Activated CD4-positive, alpha-beta memory T cell treated with anti-CD3 and anti-CD28 coated beads for 36 hours (primary cell): ENCODE measurements at regions not wholly inside any gene's neighbourhood (a gene's known extent, or its start where the extent isn't known, plus 50 kb on each side); places are given as distances from the start of the nearest gene placed in this dataset.

ENCODE experiments used
- CTCF ChIA-PET: fragments of 350-600 bp; sonication (Branson Sonifier 250); formaldehyde crosslinking; loops from one replicate; lab custom pipeline; 2021; ENCODE audit warnings: antibody characterized with exemption, inconsistent platforms; lab: Charles Lee
- POLR2A ChIA-PET: fragments of 350-600 bp; sonication (Branson Sonifier 250); formaldehyde crosslinking; loops from one replicate; lab custom pipeline; 2021; ENCODE audit warnings: antibody characterized with exemption; lab: Charles Lee
- DNase-seq: peaks from one replicate; pipeline ENCODE4 v3.0.0-alpha.2; 2020
- H3K27ac Mint-ChIP-seq: one replicate; pipeline ENCODE4 v1.8.0; 2021; ENCODE audit warnings: mixed read lengths
- H3K27me3 Mint-ChIP-seq: one replicate; pipeline ENCODE4 v1.8.0; 2021; ENCODE audit warnings: mixed read lengths
- H3K36me3 Mint-ChIP-seq: one replicate; pipeline ENCODE4 v1.8.0; 2021; ENCODE audit warnings: mixed read lengths
- H3K4me1 Mint-ChIP-seq: one replicate; pipeline ENCODE4 v1.8.0; 2021; ENCODE audit warnings: low read depth, mixed read lengths
- H3K4me3 Mint-ChIP-seq: one replicate; pipeline ENCODE4 v1.8.0; 2021; ENCODE audit warnings: mild to moderate bottlenecking, mixed read lengths
- H3K9me3 Mint-ChIP-seq: one replicate; pipeline ENCODE4 v1.8.0; 2021; ENCODE audit warnings: mixed read lengths
- intact Hi-C: fragments of 100-400 bp; cut with micrococcal nuclease; formaldehyde crosslinking; loops from one replicate; pipeline ENCODE4 v1.15.1; 2023

DNA sequence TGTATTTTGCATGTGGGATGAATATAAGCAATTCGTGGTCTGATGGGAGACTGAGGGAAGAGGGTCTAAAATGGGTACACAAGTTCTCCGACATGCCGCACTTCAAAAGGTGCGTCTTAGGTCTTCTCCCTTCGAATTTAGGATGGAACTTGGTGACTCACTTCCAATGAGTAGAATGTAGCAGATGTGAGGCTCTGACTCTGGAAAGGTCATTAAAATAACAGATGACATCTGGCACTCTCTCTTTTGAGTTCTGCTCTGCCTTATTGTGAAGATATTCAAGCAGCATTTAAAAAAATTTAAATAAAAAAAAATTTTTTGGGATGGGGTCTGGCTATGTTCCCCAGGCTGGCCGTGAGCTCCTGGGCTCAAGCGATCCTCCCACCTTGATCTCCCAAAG lies 92.7 kb downstream of the TMEM100 start:
- H3K9me3 Mint-ChIP-seq = no peaks in the 10 kb centered on the region
- POLR2A ChIA-PET = no interaction called here
- CTCF ChIA-PET = no interaction called here
- no peak overlapping the region for H3K27ac Mint-ChIP-seq
- no peaks in the 10 kb centered on the region for H3K36me3 Mint-ChIP-seq
- no peak overlapping the region for H3K4me3 Mint-ChIP-seq
- H3K4me1 Mint-ChIP-seq = peaks cover 11% of the 10 kb centered on the region
- peaks cover 5% of the 10 kb centered on the region for H3K27me3 Mint-ChIP-seq
- DNase-seq = no peak
- intact Hi-C loops = loop anchor here (5.0 kb wide), 1 partner anchor 87 kb away; no protein-coding TSS in a partner anchor

GRCh38 chr17:55625521-55625920 lies 97.1 kb downstream of the TMEM100 start:
- no peaks in the 10 kb centered on the region for H3K9me3 Mint-ChIP-seq
- H3K27me3 Mint-ChIP-seq = peaks cover 16% of the 10 kb centered on the region
- H3K27ac Mint-ChIP-seq = no peak overlapping the region
- CTCF ChIA-PET = interaction anchor here (0.6 to 1.3 kb wide), 6 partner anchors 13 to 126 kb away, joined by 3 to 5 read pairs (median 3); partner anchors contain the start of gene PCTP
- H3K4me3 Mint-ChIP-seq = no peak overlapping the region
- peak; percentile 52 for DNase-seq
- intact Hi-C loops = loop anchor here (1.0 to 5.0 kb wide), 4 partner anchors 49 to 101 kb away; no protein-coding TSS in a partner anchor
- POLR2A ChIA-PET = interaction anchor here (1.2 to 1.6 kb wide), 4 partner anchors 45 to 109 kb away, joined by 5 to 9 read pairs (median 6); no protein-coding TSS in a partner anchor
- no peaks in the 10 kb centered on the region for H3K36me3 Mint-ChIP-seq
- peaks cover 19% of the 10 kb centered on the region for H3K4me1 Mint-ChIP-seq

- peaks cover 16% of the 10 kb centered on the region for H3K27me3 Mint-ChIP-seq
- ChIA-PET CTCF (interaction anchor here (0.6 to 1.6 kb wide), 9 partner anchors 14 to 126 kb away, joined by 3 to 8 read pairs (median 3); partner anchors contain the start of gene PCTP), POLR2A (interaction anchor here (0.6 to 1.6 kb wide), 6 partner anchors 13 to 109 kb away, joined by 3 to 9 read pairs (median 5); no protein-coding TSS in a partner anchor)
- no peak overlapping the region for H3K4me3 Mint-ChIP-seq
- DNase-seq = peak; percentile 44
- no peaks in the 10 kb centered on the region for H3K9me3 Mint-ChIP-seq
- intact Hi-C loops = loop anchor here (1.0 to 5.0 kb wide), 6 partner anchors 48 to 181 kb away; no protein-coding TSS in a partner anchor
- H3K36me3 Mint-ChIP-seq = no peaks in the 10 kb centered on the region
- H3K4me1 Mint-ChIP-seq = peaks cover 19% of the 10 kb centered on the region
- no peak overlapping the region for H3K27ac Mint-ChIP-seq
These were observed 97.8 kb downstream of the TMEM100 start for GRCh38 chr17:55624772-55625433.

- Mint-ChIP-seq H3K27ac (no peak overlapping the region), H3K27me3 (peaks cover 20% of the 10 kb centered on the region), H3K4me3 (no peak overlapping the region), H3K4me1 (peaks cover 19% of the 10 kb centered on the region), H3K36me3 (no peaks in the 10 kb centered on the region), H3K9me3 (no peaks in the 10 kb centered on the region)
- ChIA-PET POLR2A (no interaction called here), CTCF (no interaction called here)
- no peak for DNase-seq
- intact Hi-C loops = no loop called here
These were observed 100.1 kb downstream of the TMEM100 start for GRCh38 chr17:55622547-55622946.

GRCh38 chr17:55620945-55621344 lies 101.7 kb downstream of the TMEM100 start:
- intact Hi-C loops = no loop called here
- H3K36me3 Mint-ChIP-seq = no peaks in the 10 kb centered on the region
- H3K4me1 Mint-ChIP-seq = peaks cover 18% of the 10 kb centered on the region
- ChIA-PET POLR2A (no interaction called here), CTCF (interaction anchor here (1.5 kb wide), 1 partner anchor 97 kb away, joined by 3 read pairs; no protein-coding TSS in a partner anchor)
- no peak for DNase-seq
- H3K4me3 Mint-ChIP-seq = no peak overlapping the region
- H3K27me3 Mint-ChIP-seq = peaks cover 20% of the 10 kb centered on the region
- H3K27ac Mint-ChIP-seq = no peak overlapping the region
- no peaks in the 10 kb centered on the region for H3K9me3 Mint-ChIP-seq

- ChIA-PET CTCF (interaction anchor here (0.6 to 1.5 kb wide), 3 partner anchors 18 to 150 kb away, joined by 3 to 4 read pairs (median 4); no protein-coding TSS in a partner anchor), POLR2A (no interaction called here)
- no peak for DNase-seq
- no peak overlapping the region for H3K4me3 Mint-ChIP-seq
- H3K36me3 Mint-ChIP-seq = no peaks in the 10 kb centered on the region
- H3K4me1 Mint-ChIP-seq = peaks cover 8% of the 10 kb centered on the region
- H3K9me3 Mint-ChIP-seq = no peaks in the 10 kb centered on the region
- intact Hi-C loops = no loop called here
- peaks cover 20% of the 10 kb centered on the region for H3K27me3 Mint-ChIP-seq
- H3K27ac Mint-ChIP-seq = no peak overlapping the region
These were observed 102.6 kb downstream of the TMEM100 start for GRCh38 chr17:55620023-55620422.

- no peaks in the 10 kb centered on the region for H3K4me1 Mint-ChIP-seq
- ChIA-PET CTCF (interaction anchor here (1.0 to 1.5 kb wide), 2 partner anchors 15 to 91 kb away, joined by 4 to 5 read pairs; no protein-coding TSS in a partner anchor), POLR2A (no interaction called here)
- no peaks in the 10 kb centered on the region for H3K9me3 Mint-ChIP-seq
- H3K27me3 Mint-ChIP-seq = peaks cover 16% of the 10 kb centered on the region
- intact Hi-C loops = no loop called here
- H3K36me3 Mint-ChIP-seq = no peaks in the 10 kb centered on the region
- no peak overlapping the region for H3K27ac Mint-ChIP-seq
- no peak overlapping the region for H3K4me3 Mint-ChIP-seq
- DNase-seq = no peak
These were observed 105.2 kb downstream of the TMEM100 start for GRCh38 chr17:55617441-55617840.

DNA sequence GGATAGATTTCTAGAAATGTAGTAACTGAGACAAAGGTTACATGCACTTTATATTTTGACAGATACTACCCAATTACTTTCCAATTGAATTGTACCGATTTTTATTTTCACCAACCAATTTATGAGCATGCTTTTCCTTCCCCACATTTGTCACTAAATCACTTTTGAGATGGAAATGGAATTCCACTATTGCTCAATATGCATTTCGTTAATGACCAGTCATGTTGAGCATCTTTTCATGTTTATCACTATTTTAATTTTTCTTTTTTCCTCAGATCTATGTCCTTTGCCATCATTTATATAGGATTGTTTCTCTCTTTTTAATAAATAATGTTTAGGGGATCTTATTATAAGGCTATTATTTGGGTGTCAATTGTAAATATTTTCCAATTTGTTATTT lies 102.8 kb upstream of the SMIM36 start:
- Mint-ChIP-seq H3K27me3 (peaks cover 8% of the 10 kb centered on the region), H3K9me3 (no peaks in the 10 kb centered on the region), H3K4me1 (no peaks in the 10 kb centered on the region), H3K36me3 (no peaks in the 10 kb centered on the region), H3K4me3 (no peak overlapping the region), H3K27ac (no peak overlapping the region)
- intact Hi-C loops = no loop called here
- no peak for DNase-seq
- CTCF ChIA-PET = interaction anchor here (1.0 to 2.8 kb wide), 2 partner anchors 12 to 28 kb away, joined by 3 to 9 read pairs; no protein-coding TSS in a partner anchor
- POLR2A ChIA-PET = no interaction called here

DNA sequence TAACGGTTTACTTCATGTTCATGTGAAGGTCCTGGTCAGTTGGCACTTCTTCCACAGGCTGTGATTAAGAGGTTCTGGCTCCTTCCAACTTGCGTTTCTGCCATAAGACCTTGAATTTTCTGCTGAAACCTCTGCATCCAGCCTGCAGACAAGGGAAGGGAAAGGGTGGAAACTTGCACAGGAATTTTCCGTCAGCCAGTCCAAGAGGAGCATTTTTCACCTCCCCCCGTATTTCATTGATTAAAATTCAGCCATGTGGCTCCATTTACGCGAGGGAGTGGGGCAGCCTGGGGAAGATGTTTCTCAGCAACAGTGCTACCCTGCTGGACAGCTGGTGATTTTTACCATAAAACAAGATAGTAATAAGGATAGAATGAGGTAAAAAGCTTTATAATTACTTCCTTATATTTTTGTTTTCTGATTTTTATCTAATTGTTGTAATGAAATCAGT lies 101.5 kb upstream of the SMIM36 start:
- intact Hi-C loops = no loop called here
- POLR2A ChIA-PET = no interaction called here
- CTCF ChIA-PET = interaction anchor here (1.2 kb wide), 1 partner anchor 11 kb away, joined by 5 read pairs; no protein-coding TSS in a partner anchor
- no peaks in the 10 kb centered on the region for H3K9me3 Mint-ChIP-seq
- no peaks in the 10 kb centered on the region for H3K27me3 Mint-ChIP-seq
- no peak for DNase-seq
- no peaks in the 10 kb centered on the region for H3K36me3 Mint-ChIP-seq
- H3K27ac Mint-ChIP-seq = no peak overlapping the region
- H3K4me3 Mint-ChIP-seq = no peak overlapping the region
- H3K4me1 Mint-ChIP-seq = no peaks in the 10 kb centered on the region

GRCh38 chr17:55607731-55608341 lies 96.6 kb upstream of the SMIM36 start:
- ChIA-PET CTCF (interaction anchor here (0.7 kb wide), 1 partner anchor 110 kb away, joined by 4 read pairs; no protein-coding TSS in a partner anchor), POLR2A (no interaction called here)
- Mint-ChIP-seq H3K4me1 (no peaks in the 10 kb centered on the region), H3K27me3 (peaks cover 7% of the 10 kb centered on the region), H3K36me3 (no peaks in the 10 kb centered on the region), H3K9me3 (no peaks in the 10 kb centered on the region), H3K27ac (no peak overlapping the region), H3K4me3 (no peak overlapping the region)
- DNase-seq = no peak
- intact Hi-C loops = loop anchor here (10.0 kb wide), 1 partner anchor 167 kb away; no protein-coding TSS in a partner anchor

DNA sequence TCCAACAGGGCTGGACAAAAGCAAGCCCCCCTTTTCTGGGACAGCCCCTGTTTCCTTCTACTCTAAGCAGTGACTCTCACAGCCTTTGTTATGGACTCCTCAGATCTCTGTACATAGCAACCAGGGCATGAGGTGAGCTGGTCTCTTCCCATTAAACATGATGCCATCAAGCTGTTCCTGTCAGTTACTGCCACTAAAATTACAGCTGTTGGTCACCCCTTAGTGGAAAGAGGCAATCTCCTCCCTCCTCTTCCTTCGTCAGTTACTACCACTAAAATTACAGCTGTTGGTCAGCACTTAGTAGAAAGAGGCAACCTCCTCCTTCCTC lies 95.2 kb upstream of the SMIM36 start:
- Mint-ChIP-seq H3K9me3 (no peaks in the 10 kb centered on the region), H3K4me3 (no peak overlapping the region), H3K27ac (no peak overlapping the region), H3K27me3 (peaks cover 15% of the 10 kb centered on the region), H3K4me1 (no peaks in the 10 kb centered on the region), H3K36me3 (no peaks in the 10 kb centered on the region)
- POLR2A ChIA-PET = no interaction called here
- CTCF ChIA-PET = interaction anchor here (1.2 kb wide), 1 partner anchor 35 kb away, joined by 4 read pairs; no protein-coding TSS in a partner anchor
- intact Hi-C loops = loop anchor here (10.0 kb wide), 1 partner anchor 168 kb away; no protein-coding TSS in a partner anchor
- no peak for DNase-seq
